Prostate gland (tissue), 2 donors: ENCODE measurements at regions not wholly inside any gene's neighbourhood (a gene's known extent, or its start where the extent isn't known, plus 50 kb on each side); places are given as distances from the start of the nearest gene placed in this dataset.

Source experiments
- DNase-seq: peaks from one replicate; pipeline ENCODE4 v3.0.0-alpha.2; 2019; ENCODE audit warnings: low spot score
- H3K27ac ChIP-seq, 2 donors: fragments of 200-600 bp; sonication (generic); 2 replicates each; pipeline ENCODE4 v1.5.1; 2017 to 2019
- H3K27me3 ChIP-seq: fragments of 200-600 bp; sonication (generic); replicated peaks from 2 replicates; pipeline ENCODE4 v1.5.1; 2019; ENCODE audit not compliant: insufficient read depth
- H3K36me3 ChIP-seq, 2 donors: fragments of 200-600 bp; sonication (generic); 1 replicate in 1 of 2; 2 replicates in 1 of 2; pipeline versions ENCODE4 v1.5.1 to v1.8.1; 2017 to 2019
- H3K4me1 ChIP-seq: fragments of 200-600 bp; sonication (generic); replicated peaks from 2 replicates; pipeline ENCODE4 v1.5.1; 2019
- H3K4me3 ChIP-seq, 2 donors: fragments of 200-600 bp; sonication (generic); 2 replicates each; pipeline ENCODE4 v1.5.1; 2017 to 2019
- H3K9me3 ChIP-seq: fragments of 200-600 bp; sonication (generic); 2 replicates; pipeline ENCODE4 v1.5.1; 2017
- CTCF ChIP-seq, 4 experiments: fragments of 200-600 bp in 2 of 4; fragments of 450-650 bp in 2 of 4; sonication (generic) in 2 of 4; IDR thresholded peaks; 1 replicate in 3 of 4; 2 replicates in 1 of 4; pipeline ENCODE4 v1.5.1; 2016 to 2019; ENCODE audit warnings: antibody characterized with exemption in 4 of 4, mild to moderate bottlenecking in 2 of 4, moderate library complexity in 2 of 4
- POLR2A ChIP-seq: fragments of 450-650 bp; IDR thresholded peaks from one replicate; pipeline ENCODE4 v1.6.1; 2016; ENCODE audit warnings: antibody characterized with exemption, mild to moderate bottlenecking
- POLR2AphosphoS5 ChIP-seq: sonication (generic); formaldehyde crosslinking; IDR thresholded peaks from one replicate; pipeline ENCODE4 v1.6.1; 2017; ENCODE audit warnings: antibody characterized with exemption
- WGBS: methylation state at CpG from one replicate; pipeline ENCODE4 v1.1.5; 2018; 5-methylcytosine and 5-hydroxymethylcytosine counted together
- intact Hi-C: fragments of 100-400 bp; cut with DNase I; formaldehyde crosslinking; loops from one replicate; pipeline ENCODE4 v1.14.2; 2022

GRCh38 chr9:126033318-126033717, 286.1 kb downstream of the PBX3 start:
- no peak overlapping the region for H3K27ac ChIP-seq
- no peaks in the 10 kb centered on the region for H3K27me3 ChIP-seq
- 83% methylated on average over 6 of the region's 6 CpGs for WGBS
- H3K36me3 ChIP-seq = no peaks in the 10 kb centered on the region
- H3K9me3 ChIP-seq = no peaks in the 10 kb centered on the region
- no peak for DNase-seq
- no peak for TF ChIP-seq POLR2A
- no peak for TF ChIP-seq POLR2AphosphoS5
- no peak for TF ChIP-seq CTCF (IDR thresholded peaks at IDR 0.05)
- H3K4me1 ChIP-seq = no peaks in the 10 kb centered on the region
- H3K4me3 ChIP-seq = no peak overlapping the region
- intact Hi-C loops = no loop called here

GRCh38 chr9:126033956-126034355, 286.8 kb downstream of the PBX3 start:
- WGBS = 82% methylated on average over 4 of the region's 4 CpGs
- Histone ChIP-seq H3K9me3 (no peaks in the 10 kb centered on the region), H3K4me1 (no peaks in the 10 kb centered on the region), H3K27ac (no peak overlapping the region), H3K27me3 (no peaks in the 10 kb centered on the region), H3K36me3 (no peaks in the 10 kb centered on the region), H3K4me3 (no peak overlapping the region)
- TF ChIP-seq POLR2AphosphoS5 (no peak), CTCF (IDR thresholded peaks at IDR 0.05) (no peak), POLR2A (no peak)
- intact Hi-C loops = no loop called here
- no peak for DNase-seq

- H3K36me3 ChIP-seq = no peaks in the 10 kb centered on the region
- DNase-seq = no peak
- H3K27ac ChIP-seq = no peak overlapping the region
- H3K4me1 ChIP-seq = no peaks in the 10 kb centered on the region
- intact Hi-C loops = no loop called here
- no peaks in the 10 kb centered on the region for H3K27me3 ChIP-seq
- TF ChIP-seq POLR2A (no peak), POLR2AphosphoS5 (no peak), CTCF (IDR thresholded peaks at IDR 0.05) (no peak)
- H3K9me3 ChIP-seq = no peaks in the 10 kb centered on the region
- WGBS = 22% methylated on average over 19 of the region's 19 CpGs
- no peak overlapping the region for H3K4me3 ChIP-seq
Observed at GRCh38 chr9:126036881-126037291, 289.7 kb downstream of the PBX3 start.

- Histone ChIP-seq H3K9me3 (no peaks in the 10 kb centered on the region), H3K4me3 (no peak overlapping the region)
- 89% methylated on average over 6 of the region's 6 CpGs for WGBS
Observed at GRCh38 chr9:126038790-126039189, 287.8 kb upstream of the MVB12B start.

More at GRCh38 chr9:126038790-126039189, 287.8 kb upstream of the MVB12B start:
- H3K36me3 ChIP-seq = no peaks in the 10 kb centered on the region
- H3K27me3 ChIP-seq = no peaks in the 10 kb centered on the region
- intact Hi-C loops = no loop called here
- no peak for DNase-seq
- no peak overlapping the region for H3K27ac ChIP-seq
- TF ChIP-seq POLR2A = no peak
- TF ChIP-seq POLR2AphosphoS5 = no peak
- no peak for TF ChIP-seq CTCF (IDR thresholded peaks at IDR 0.05)
- H3K4me1 ChIP-seq = no peaks in the 10 kb centered on the region
